Peyer's patch (tissue), 4 donors: ENCODE measurements at regions not wholly inside any gene's neighbourhood (a gene's known extent, or its start where the extent isn't known, plus 50 kb on each side); places are given as distances from the start of the nearest gene placed in this dataset.

Experiments
- DNase-seq, 3 donors: peaks; one replicate each; pipeline ENCODE4 v3.0.0-alpha.2; 2017 to 2019
- H3K27ac ChIP-seq, 4 donors: fragments of 200-600 bp; sonication (generic); one replicate each; pipeline ENCODE4 v1.5.1; 2016 to 2019
- H3K27me3 ChIP-seq, 2 donors: fragments of 200-600 bp; sonication (generic); one replicate each; pipeline ENCODE4 v1.5.1; 2019
- H3K36me3 ChIP-seq, 3 donors: fragments of 200-600 bp; sonication (generic); one replicate each; pipeline ENCODE4 v1.5.1; 2016 to 2019
- H3K4me1 ChIP-seq, 4 donors: fragments of 200-600 bp; sonication (generic); one replicate each; pipeline ENCODE4 v1.5.1; 2016 to 2019
- H3K4me3 ChIP-seq, 4 donors: fragments of 200-600 bp; sonication (generic); 1 replicate in 3 of 4; 2 replicates in 1 of 4; pipeline ENCODE4 v1.5.1; 2016 to 2019; ENCODE audit warnings: mild to moderate bottlenecking in 1 of 4
- H3K9me3 ChIP-seq, 4 donors: fragments of 200-600 bp; sonication (generic); one replicate each; pipeline ENCODE4 v1.5.1; 2016 to 2019; ENCODE audit warnings: mild to moderate bottlenecking in 1 of 4
- CTCF ChIP-seq, 6 experiments: fragments of 450-650 bp in 4 of 6; fragments of 200-600 bp in 2 of 6; sonication (generic) in 1 of 6; IDR thresholded peaks; one replicate each; pipeline ENCODE4 v1.5.1; 2017 to 2019; ENCODE audit warnings: antibody characterized with exemption in 6 of 6, mild to moderate bottlenecking in 3 of 6, moderate library complexity in 1 of 6
- POLR2A ChIP-seq, 2 donors: fragments of 450-650 bp; IDR thresholded peaks; one replicate each; pipeline ENCODE4 v1.5.1; 2017; ENCODE audit warnings: antibody characterized with exemption in 2 of 2, mild to moderate bottlenecking in 2 of 2, moderate library complexity in 2 of 2

DNA sequence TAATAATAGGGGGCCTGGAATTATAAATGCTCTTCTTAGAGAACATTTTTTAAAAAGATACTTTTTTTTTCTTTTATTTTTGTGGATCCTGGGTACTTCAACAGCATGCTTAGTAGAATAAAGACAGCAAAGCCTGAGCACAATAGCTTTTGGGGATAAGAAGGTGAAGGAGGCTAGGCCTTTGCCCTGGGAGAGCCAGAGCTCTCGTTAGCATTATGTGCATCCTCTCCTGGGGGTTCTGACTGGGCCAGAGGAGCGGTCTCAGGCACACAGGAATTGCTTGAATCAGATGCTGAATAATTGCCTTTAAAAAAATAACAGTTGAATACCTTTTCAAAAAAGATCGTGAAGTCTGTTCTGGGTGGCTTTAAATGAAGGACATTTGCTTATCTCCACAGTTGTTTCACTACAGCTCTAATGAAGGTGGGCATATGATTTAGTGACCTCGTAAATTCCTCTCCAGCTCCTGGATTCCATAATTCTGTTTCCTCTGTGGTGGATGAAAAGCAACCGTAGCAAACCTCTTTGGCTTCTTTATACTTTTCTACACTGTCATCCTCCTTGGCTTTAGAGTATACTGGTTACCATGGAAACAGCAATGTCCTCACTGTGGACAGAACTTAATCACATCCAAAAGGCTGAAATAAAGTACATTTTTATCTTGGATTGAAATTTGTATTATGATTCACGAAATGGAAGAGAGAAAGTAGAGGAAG, 133.8 kb downstream of the MAIP1 start:
- Histone ChIP-seq H3K4me3 (no peak overlapping the region), H3K36me3 (no peaks in the 10 kb centered on the region), H3K27ac (no peak overlapping the region), H3K27me3 (no peaks in the 10 kb centered on the region), H3K4me1 (no peaks in the 10 kb centered on the region), H3K9me3 (no peaks in the 10 kb centered on the region)
- TF ChIP-seq CTCF (IDR thresholded peaks at IDR 0.05) (no peak), POLR2A (IDR thresholded peaks at IDR 0.05) (no peak)
- no peak for DNase-seq

DNA sequence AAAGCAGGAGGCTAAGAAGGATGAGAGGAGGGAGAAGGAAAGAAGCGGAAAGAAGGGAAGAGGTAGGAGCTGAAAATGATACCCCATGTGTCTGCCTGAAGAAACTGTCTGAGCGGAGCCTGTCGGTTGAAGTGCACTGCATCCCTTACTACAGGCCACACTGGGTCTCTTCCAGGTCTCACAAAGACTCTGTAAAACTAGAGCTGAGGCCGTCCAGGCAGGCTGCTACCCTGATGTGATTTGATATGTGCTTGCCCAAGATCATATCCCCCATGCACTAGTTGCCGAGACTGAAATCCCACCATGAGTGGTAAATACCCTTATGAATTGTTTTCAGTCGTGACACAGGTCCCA, 134.4 kb downstream of the MAIP1 start:
- no peak overlapping the region for H3K4me3 ChIP-seq
- DNase-seq: no peak

DNA sequence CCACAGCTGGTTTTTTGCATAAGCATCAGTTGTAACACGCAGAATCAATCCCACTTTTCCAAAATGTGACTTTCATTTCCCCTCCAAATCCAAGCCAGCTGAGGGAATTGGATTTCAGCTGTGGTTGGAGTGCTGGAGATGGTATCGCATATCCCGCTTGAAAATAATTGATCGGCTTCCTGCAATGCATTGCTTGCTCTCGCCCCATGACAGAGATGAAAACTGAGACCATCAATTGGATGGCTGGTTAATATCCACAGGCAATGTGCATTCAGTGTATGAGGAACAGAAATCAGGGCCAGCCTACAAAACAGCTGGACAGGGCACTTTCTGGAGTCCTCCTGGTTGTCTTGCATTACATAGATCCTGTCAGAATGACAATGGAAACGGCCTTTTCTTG, 135.3 kb downstream of the MAIP1 start:
- no peaks in the 10 kb centered on the region for H3K9me3 ChIP-seq
- no peaks in the 10 kb centered on the region for H3K4me1 ChIP-seq
- no peak overlapping the region for H3K27ac ChIP-seq
- no peak for DNase-seq
- TF ChIP-seq POLR2A (IDR thresholded peaks at IDR 0.05): no peak
- no peak for TF ChIP-seq CTCF (IDR thresholded peaks at IDR 0.05)
- no peak overlapping the region for H3K4me3 ChIP-seq
- H3K27me3 ChIP-seq: no peaks in the 10 kb centered on the region
- no peaks in the 10 kb centered on the region for H3K36me3 ChIP-seq

More for the DNA sequence above, 134.4 kb downstream of the MAIP1 start:
- Histone ChIP-seq H3K27ac (no peak overlapping the region), H3K9me3 (no peaks in the 10 kb centered on the region), H3K36me3 (no peaks in the 10 kb centered on the region), H3K4me1 (no peaks in the 10 kb centered on the region), H3K27me3 (no peaks in the 10 kb centered on the region)
- no peak for TF ChIP-seq POLR2A (IDR thresholded peaks at IDR 0.05)

DNA sequence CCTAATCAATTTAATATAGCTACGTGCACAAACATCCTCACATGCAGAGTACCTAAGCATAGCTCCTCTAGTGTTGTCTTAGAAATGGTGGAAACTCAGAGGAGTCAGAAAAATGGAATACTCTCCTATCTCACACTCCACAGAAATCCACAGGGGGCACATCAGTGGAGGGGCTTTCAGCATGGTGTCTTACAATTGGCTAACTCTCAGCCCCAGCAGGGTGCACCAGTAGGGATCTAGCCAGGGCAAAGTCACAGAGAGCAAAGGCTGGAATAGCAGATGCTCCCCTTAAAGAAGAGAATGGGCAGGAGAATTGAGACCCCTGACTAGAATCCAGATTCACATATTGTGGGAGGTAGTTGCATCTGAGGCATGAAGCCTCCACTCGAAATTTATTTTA, 135.7 kb downstream of the MAIP1 start:
- Histone ChIP-seq H3K4me3 (no peak overlapping the region), H3K27ac (no peak overlapping the region), H3K36me3 (no peaks in the 10 kb centered on the region), H3K4me1 (no peaks in the 10 kb centered on the region), H3K9me3 (no peaks in the 10 kb centered on the region), H3K27me3 (no peaks in the 10 kb centered on the region)
- DNase-seq: no peak
- no peak for TF ChIP-seq CTCF (IDR thresholded peaks at IDR 0.05)
- no peak for TF ChIP-seq POLR2A (IDR thresholded peaks at IDR 0.05)

- H3K36me3 ChIP-seq: no peaks in the 10 kb centered on the region
- no peak overlapping the region for H3K4me3 ChIP-seq
- no peak overlapping the region for H3K27ac ChIP-seq
- no peak for DNase-seq
- H3K9me3 ChIP-seq: no peaks in the 10 kb centered on the region
- no peaks in the 10 kb centered on the region for H3K4me1 ChIP-seq
- H3K27me3 ChIP-seq: no peaks in the 10 kb centered on the region
- TF ChIP-seq POLR2A (IDR thresholded peaks at IDR 0.05) (no peak), CTCF (IDR thresholded peaks at IDR 0.05) (no peak)
These were observed 136.9 kb downstream of the MAIP1 start for GRCh38 chr2:200092235-200092634.

DNA sequence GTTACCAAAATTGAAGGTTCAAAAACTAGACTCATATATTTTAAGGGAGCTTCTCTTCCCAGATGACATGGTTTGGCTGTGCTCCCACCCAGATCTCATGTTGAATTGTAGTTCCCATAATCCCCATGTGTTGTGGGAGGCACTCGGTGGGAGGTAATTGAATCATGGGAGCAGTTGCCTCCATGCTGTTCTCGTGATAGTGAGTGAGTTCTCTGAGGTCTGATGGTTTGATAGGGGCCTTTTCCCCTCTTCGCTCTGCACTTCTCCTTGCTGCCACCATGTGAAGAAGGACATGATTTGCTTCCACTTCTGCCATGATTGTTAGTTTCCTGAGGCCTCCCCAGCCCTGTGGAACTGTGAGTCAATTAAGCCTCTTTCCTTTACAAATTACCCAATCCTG, 140.1 kb downstream of the MAIP1 start:
- Histone ChIP-seq H3K4me1 (no peaks in the 10 kb centered on the region), H3K27me3 (no peaks in the 10 kb centered on the region), H3K27ac (no peak overlapping the region)

More for the DNA sequence above, 140.1 kb downstream of the MAIP1 start:
- H3K9me3 ChIP-seq: no peaks in the 10 kb centered on the region
- no peaks in the 10 kb centered on the region for H3K36me3 ChIP-seq
- DNase-seq: no peak
- no peak for TF ChIP-seq POLR2A (IDR thresholded peaks at IDR 0.05)
- TF ChIP-seq CTCF (IDR thresholded peaks at IDR 0.05): no peak
- no peak overlapping the region for H3K4me3 ChIP-seq
